HG02938 (cell line): ENCODE measurements at regions not wholly inside any gene's neighbourhood (a gene's known extent, or its start where the extent isn't known, plus 50 kb on each side); places are given as distances from the start of the nearest gene placed in this dataset.
"Not testable (repeated sequence)": the region's sequence is repeated elsewhere in the genome, so short reads cannot be mapped to it uniquely, and the experiment has no call there.

ENCODE experiments used
- ATAC-seq: cut with Tn5 transposase; IDR thresholded peaks from one replicate; pipeline ENCODE4 v1.9.1; 2021; ENCODE audit warnings: mild to moderate bottlenecking, moderate library complexity; ENCODE audit not compliant: unreplicated experiment

DNA sequence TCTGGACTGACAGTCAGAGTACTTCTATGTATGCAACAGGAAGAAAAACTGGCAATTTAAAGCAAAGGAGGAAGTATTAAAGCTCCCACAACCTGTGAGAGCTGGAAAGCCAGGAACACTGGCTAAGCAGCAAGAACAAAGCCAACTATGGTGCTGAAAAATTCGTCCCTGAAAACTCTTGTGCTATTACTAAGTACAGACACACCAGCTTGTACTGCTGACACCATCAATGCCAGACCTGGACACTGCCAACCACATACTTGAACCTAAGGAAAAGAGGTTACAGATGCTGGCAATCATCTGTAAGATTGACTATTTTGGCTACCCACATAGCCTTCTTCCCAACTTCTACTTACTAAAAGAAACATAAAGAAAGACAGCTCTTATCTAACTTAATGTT, 1110.6 kb downstream of the SORCS3 start:
- no peak for ATAC-seq

DNA sequence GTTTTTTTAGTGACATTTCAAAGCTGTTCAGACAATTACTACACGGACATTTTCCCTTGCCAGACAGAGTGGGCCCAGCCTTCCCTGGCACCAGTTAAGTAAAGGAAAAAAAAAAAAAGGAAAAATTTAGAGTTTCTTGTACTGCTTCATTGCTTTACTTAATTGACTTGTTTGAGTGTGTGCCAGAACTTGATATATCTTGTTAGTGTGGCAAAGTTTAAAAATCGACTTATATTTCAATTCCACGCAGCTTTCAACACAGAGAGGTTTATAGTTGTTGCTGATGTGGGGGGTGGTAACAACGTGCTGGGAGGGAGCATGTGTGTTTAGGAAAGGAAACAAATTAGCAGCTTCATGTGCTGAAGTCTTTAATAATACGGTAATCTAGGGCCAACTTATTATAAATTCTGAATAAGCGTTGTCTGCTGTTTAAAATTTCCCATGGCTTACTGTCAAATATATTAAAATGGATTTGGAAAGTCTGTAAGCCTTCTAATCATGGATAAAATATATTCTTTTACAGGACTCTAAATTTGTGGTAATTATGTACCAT, 1104.6 kb downstream of the SORCS3 start:
- ATAC-seq, result no peak

DNA sequence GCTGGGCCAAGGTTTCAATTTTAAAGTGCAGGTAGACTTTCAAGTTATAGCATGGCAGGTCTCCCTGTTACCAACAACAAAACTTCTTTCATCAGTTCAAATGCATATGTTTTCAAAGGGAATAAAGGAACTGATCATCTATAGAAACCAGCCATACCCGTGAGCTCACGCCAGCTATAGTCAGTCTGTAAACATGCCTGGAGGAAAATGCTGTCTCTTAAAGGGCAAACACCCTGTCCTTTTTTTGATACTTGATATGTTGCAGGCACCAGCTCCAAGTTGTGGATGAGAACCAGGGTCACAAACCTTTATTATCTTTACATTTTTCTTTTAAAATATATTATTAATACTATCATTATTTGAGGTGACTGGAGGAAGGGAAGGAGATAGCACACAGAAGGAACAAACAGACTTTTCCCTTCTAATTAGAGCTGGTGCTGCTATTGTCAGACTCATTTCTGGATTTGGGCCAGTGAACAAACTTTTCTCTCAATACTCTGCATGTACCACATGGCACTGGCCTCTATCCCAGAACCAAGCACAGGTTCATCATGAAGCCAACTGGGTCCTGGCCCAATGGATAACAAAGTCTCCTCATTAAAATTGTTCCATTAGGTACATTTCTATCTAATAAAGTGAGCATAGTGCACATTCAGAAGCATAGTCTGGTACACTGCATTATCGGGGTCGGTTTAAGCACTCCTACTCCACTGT, 1102.4 kb downstream of the SORCS3 start:
- no peak for ATAC-seq

DNA sequence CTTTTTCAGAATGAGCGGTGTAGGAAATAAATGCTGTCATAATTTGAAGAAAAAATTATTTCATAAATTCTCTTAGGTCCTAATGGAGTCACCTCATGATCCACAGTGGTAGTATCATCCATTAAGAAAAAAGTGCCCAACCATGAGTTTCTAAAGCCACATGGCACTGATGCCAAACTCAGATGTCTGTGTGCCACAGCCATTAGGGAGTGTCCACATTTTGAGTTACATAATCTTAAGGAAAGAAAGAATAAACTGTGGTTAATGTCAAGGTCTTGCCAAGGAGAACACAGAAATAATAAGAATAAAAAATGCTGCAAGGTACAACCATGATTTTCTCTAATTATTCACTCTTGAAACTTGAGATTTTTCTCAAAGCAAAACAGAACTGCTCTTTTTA, 1101.8 kb downstream of the SORCS3 start:
- no peak for ATAC-seq

DNA sequence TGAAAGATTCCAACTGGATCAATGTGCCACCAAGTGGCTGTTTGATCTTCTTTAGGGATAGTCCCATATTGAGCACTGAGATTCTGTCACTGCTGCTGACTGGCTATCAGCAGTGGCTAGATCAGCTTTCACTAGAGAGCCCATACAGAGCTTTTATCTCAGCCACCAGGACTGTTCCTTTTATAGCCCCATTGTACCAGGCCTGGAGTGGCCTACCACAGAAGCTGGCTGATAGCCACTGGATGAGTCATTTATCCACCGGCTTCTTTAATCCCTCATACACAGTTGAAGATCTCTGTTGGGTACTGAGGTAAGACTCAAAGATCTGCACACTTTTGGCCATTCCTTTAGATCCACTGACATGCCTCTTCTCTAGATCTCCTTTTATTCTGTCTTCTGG, 1101.1 kb downstream of the SORCS3 start:
- ATAC-seq, result no peak

DNA sequence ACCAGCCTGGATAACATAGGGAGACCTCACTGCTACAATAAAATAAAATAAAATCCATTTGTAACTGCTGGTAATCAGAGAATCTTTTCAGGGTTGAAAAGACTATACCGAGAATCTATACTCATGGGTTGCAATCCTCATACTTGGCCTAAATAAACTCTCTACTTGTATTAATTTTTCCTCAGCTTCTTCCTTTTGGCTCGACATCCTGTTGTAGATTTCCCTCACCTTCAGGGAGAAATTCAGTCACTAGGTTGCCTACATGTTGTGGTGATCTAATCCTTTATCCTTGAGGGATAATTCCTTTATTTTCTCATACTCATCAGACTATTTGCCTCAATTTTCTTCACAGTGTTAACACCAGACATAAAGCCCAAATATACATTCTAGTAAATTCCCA, 1093.4 kb downstream of the SORCS3 start:
- no peak for ATAC-seq

DNA sequence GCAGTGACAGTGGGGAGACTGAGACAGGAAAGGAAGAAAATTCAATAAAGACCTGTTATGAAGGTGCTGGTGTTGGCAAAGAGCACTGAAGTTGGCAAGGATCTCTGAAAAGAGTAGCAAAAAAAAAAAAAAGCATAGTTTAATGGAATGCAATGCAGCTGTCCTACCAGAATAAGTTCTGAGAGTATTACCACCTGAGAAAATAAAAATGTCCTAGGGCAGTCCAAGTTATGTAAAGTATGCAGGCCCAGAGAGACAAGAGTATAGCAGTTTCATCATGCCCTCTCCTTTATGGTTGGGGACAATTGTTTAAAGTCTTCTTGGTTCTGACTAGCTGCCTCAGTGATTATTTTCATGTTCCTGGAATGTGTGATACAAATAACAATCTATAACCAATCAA, 1092.8 kb downstream of the SORCS3 start:
- ATAC-seq, result no peak

DNA sequence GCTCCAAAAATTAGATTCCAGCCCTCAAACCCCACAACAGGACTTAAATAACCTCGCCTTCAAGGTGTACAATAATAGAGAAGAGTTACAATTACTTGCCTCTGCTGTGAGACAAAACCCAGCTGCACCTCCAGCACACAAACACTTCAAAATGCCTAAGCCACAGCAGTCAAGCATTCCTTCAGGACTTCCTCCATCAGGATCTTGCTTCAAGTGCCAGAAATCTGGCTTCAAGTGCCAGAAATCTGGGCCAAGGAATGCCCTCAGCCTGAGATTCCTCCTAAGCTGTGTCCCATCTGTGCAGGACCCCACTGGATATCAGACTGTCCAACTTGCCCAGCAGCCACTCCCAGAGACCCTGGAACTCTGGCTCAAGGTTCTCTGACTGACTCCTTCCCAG, 1088.3 kb downstream of the SORCS3 start:
- no peak for ATAC-seq

DNA sequence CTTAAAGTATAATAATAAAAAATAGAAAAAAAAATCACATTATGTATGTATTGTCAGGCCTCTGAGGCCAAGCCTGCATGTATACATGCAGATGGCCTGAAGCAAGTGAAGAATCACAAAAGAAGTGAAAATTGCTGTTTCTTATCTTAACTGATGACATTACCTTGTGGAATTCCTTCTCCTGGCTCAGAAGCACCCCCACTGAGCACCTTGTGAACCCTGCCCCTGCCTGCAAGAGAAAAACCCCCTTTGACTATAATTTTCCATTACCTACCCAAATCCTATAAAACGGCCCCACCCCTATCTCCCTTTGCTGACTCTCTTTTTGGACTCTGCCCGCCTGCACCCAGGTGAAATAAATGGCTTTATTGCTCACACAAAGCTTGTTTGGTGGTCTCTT, 1086.5 kb downstream of the SORCS3 start:
- ATAC-seq, result not testable (repeated sequence)

DNA sequence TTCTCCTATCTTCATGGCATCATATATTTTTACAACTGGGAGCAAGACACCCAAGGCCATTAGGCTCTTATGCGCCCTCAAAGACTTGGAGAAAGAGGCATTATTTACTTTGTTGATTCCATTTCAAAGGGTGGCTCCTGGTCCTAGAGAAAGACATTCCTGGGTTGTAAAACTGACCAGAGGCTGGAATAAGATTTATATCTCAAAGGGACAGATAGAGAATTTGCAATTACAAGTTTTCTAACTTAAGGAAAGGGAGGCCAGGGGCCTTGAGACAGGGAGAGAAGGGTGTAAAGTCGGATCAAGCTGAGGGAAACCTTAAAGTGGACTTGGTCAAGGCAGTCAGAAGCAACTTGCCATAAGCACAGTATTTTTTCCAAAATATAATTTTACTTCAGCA, 1086.0 kb downstream of the SORCS3 start:
- no peak for ATAC-seq

DNA sequence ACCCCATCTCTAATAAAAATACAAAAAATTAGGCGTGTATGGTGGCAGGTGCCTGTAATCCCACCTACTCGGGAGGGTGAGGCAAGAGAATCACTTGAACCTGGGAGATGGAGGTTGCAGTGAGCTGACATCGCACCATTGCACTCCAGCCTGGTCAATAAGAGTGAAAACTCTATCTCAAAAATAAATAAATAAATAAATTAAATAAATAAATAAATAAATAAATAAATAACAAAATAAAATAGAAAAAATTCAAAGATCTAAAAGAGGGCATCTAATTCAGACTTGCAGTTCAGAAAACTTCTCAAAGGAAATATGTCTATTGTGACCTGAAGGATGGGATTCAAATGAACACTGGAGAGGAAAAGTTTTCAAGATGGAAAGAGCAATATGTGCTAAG, 1085.1 kb downstream of the SORCS3 start:
- ATAC-seq, result no peak

DNA sequence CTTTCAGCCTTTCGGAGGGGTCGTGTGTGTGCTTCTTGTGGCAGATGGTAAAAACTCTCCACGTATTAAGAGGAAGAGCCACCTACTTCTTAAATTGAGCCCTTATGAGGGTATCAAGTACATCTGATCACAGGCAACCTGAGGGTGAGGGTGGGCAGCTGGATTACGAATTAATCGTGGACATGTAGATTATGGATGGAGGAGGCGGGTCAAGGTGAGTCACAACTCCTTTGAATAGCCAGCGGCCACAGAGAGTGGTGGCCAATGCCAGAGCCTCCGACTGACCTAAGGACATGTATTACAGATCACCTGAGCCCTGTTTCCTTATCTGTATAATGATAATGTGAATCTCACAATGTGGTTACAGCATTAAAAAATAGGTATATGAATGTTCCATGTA, 1083.9 kb downstream of the SORCS3 start:
- no peak for ATAC-seq

DNA sequence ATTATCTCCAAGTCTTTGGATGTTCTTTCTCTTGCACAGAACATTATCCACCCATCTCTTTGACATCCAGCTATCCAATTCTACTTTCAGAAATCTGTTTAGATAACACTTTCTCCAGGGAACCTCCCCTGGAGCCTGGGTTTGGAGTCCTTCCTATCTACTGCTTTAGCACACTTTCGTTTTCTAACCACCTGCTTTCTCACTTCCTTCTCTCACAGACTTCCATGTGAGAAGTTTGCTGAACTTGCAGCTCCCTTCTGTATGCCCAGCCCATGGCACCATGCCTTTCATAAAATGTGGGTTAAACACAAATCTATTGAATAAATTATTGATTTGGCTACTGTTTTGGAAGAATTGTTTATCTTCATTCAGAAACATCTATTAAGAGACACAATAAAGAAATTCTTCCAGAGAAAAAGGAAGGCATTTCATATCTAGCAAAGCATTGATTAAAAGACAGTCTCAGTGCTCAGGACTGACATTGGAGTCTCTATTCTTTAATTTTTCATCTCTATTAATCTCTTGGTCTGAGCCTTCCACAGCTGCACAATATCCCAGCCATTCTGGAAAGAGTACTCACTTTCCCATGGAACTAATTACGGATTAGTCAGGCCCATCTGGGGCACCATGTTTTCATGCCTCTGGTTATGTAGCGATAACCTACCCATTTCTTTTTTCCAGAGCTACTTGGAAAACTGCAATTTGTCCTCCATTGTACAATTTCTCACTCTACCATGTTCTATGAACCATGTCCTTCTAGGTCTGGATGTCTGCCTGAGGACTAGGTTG, 1077.3 kb downstream of the SORCS3 start:
- no peak for ATAC-seq

DNA sequence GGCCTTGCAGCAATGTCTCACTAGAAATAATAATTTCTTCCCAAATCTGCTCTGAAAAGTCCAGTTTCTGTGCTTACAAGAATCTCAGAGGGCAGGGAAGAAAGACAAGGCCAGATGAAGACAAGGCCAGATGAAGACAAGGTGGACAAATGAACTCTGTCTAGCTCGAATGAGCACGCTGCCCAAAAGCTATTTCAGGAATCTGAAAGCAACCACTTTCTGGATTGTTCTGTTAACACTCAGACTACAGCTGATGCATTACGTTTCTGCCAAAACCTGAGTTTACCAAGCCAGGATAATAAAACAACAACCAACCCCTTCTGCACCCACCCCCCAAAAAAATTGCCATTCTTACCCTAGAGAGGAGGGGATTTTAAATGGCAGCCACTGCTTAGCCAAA, 1073.6 kb downstream of the SORCS3 start:
- ATAC-seq, result no peak

DNA sequence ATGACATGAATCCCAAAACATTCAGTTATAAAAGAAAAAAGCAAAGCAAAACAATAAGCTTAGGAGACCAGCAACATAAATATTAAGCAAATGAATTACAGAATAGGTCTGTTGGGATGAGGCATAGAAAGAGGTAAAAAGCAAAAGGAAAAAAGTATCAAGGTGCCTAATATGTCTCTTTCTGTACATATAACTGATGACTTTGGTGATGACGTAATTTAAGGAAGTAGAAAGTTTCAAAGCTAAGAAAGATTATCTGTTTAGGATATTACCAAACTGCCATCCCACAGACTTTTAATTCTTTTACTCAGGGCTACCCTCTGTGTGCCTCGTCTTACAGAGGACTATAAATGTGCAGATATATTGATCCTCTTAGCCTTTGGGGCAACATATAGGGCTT, 1066.5 kb downstream of the SORCS3 start:
- ATAC-seq, result no peak

DNA sequence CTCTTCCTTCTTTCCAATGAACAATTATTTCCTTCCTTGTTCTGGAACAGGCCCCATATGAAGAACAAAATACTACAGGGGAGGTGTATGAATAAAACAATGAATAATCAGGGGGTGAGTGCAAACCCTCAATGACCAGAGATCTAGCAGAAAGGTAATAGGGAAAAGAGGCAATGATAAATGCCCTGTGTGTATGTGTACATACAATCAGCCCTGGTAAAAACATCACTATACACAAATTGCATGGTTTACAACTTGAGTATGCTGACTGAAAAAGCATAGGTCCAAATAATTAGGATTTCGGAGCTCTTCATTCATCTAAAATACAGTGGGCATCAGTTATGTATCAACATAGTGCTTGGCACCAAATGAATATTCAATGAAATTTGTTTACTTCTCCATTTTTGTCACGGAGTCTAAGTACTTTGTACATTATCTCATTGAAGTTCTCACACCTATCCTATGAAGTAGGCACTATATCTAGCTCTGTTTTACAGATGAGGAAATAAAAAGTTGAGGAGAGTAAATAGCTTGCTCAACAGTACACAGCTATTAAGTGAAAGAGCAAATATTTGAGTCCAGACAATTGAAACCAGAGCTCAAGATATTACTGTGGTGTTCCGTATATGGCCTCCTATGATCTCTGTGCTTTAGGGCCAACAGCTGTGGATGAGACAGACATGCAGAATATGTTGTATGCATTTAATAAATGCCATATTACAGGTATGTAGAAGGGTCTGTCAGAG, 1065.4 kb downstream of the SORCS3 start:
- no peak for ATAC-seq

DNA sequence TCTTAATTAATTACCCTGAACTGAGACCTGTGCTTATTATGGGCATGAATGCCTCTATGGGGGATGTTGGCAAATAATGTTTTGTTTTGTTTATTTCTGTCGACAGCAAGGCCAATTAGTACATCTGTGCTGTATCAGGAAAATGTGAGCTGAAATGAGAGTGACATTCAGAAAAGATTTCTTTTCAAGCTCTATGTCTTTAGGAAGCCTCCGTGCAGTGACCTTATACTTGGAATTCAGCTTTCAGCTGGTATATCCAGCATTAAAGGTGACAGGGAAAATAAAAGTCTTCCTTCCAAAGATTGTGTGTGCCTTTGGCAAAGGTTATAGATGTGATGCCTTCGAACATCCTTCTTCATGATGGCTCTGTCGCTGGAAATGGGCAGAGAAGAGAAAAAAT, 1061.1 kb downstream of the SORCS3 start:
- no peak for ATAC-seq

DNA sequence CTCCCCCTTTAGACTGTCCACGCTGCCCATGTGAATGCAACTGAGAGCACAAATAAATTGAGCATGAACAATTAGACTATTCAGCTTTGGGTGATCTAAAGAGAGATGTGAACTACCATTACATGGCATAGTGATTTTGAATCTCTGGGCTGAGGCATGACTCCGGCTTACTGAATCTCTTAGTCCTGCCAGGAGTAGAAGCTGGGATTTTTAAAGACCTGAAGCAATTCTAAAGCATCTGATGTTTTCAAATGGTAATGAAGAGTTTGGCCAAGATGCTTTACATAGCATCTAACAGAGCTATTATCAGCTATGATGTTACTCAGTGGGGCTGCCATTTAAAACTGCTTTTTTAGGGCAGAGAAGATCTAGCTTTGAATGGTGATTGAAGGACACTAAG, 1059.1 kb downstream of the SORCS3 start:
- no peak for ATAC-seq

DNA sequence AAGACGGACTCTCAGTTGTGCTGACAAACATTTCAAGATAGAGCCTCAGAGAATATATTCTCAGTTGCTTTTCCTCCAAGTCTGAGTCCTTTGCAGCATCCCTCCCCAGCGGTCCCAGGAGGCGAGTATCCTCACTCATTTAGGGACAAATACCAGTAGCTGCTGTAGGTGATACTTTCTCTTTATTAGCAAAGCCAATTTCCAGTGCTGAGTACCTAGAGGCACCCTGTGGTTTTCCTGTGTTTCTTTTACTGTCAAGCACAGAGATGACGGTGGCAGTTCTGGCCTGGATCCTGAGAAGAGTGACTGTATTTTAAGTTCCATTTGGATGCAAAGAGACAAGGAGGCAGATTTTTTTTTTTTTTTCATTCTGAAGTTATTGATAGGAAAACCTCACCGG, 1058.4 kb downstream of the SORCS3 start:
- ATAC-seq, result no peak

DNA sequence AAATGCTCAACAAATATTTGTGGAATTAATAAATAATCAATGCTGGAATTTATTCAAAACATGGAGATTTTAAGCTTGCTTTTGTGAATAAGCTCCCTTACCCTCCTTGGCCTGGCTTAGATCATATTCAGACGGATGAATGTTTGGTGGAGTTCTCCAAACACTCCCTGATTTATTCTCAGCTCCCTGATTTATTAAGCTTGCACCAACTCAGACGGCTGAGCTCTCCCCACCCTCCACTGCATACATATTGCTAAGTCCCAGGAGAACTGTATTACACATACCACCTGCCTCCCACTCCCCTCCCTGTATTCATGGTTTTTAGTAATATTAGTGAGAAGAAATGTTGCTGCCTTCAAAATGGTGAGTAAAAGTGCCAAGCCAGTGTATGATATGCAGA, 1057.5 kb downstream of the SORCS3 start:
- ATAC-seq, result no peak

DNA sequence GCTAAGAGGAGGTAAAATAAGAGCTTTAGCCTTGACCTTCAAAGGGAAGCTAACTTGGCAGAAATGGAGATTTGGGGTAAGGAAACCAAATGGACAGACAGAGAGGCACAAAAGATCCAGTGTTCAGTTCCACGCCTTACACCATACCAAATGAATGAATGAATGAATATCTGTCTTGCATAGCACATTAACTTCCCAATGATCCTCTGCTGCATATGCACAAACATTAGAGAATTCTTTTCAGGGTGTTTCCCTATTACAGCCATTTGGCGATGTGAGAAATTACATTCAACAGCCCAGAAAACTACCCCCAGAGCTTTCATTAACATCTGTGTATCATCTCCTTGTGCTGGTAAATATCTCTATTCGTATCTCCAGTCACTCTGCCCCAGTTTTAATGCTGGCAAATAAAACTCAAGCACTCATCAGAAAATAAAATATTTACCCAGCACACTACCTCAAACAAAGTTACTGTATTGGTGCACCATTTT, 1056.2 kb downstream of the SORCS3 start:
- no peak for ATAC-seq
